H1 (cell line): ENCODE measurements at regions not wholly inside any gene's neighbourhood (a gene's known extent, or its start where the extent isn't known, plus 50 kb on each side); places are given as distances from the start of the nearest gene placed in this dataset.

ENCODE experiments used
- CTCF ChIA-PET: fragments of 300-600 bp; sonication (Branson Sonifier 250); formaldehyde crosslinking; loops from one replicate; lab custom pipeline; 2021; ENCODE audit not compliant: partially characterized antibody; lab: Charles Lee
- POLR2A ChIA-PET: fragments of 300-600 bp; sonication (Branson Sonifier 250); formaldehyde crosslinking; loops from one replicate; lab custom pipeline; 2021; ENCODE audit warnings: inconsistent platforms; ENCODE audit not compliant: partially characterized antibody; lab: Charles Lee
- DNase-seq, 2 experiments: peaks; one replicate each; pipeline versions ENCODE4 v3.0.0 to v3.0.0-alpha.2; 2010 to 2022; ENCODE audit warnings: low spot score in 2 of 2, low read depth in 1 of 2, mixed read lengths in 1 of 2
- FAIRE-seq: peaks from 2 replicates; lab custom pipeline; 2011; peaks lifted over from hg19 to GRCh38; lab: Jason Lieb, UNC
- H2AFZ ChIP-seq: 2 replicates; pipeline ENCODE4 v1.8.1; 2012; ENCODE audit warnings: low read length, inconsistent platforms
- H2AK5ac ChIP-seq: 2 replicates; pipeline ENCODE4 v1.6.1; 2013; ENCODE audit warnings: low read depth, low read length
- H2BK120ac ChIP-seq: replicated peaks from 2 replicates; pipeline ENCODE3; 2013; ENCODE audit warnings: low read depth, low read length, inconsistent platforms
- H2BK12ac ChIP-seq: 2 replicates; pipeline ENCODE4 v1.6.1; 2013; ENCODE audit warnings: low read depth, low read length
- H2BK15ac ChIP-seq: 2 replicates; pipeline ENCODE4 v1.6.1; 2013; ENCODE audit warnings: low read length
- H2BK20ac ChIP-seq: 2 replicates; pipeline ENCODE4 v1.6.1; 2013; ENCODE audit warnings: low read length
- H2BK5ac ChIP-seq: 2 replicates; pipeline ENCODE4 v1.6.1; 2013; ENCODE audit warnings: low read depth, low read length
- H3K14ac ChIP-seq: 2 replicates; pipeline ENCODE4 v1.6.1; 2013; ENCODE audit warnings: inconsistent platforms; ENCODE audit not compliant: insufficient read length
- H3K18ac ChIP-seq: 2 replicates; pipeline ENCODE4 v1.6.1; 2013; ENCODE audit warnings: low read length; ENCODE audit errors: extremely low read depth
- H3K23ac ChIP-seq: 2 replicates; pipeline ENCODE4 v1.6.1; 2013; ENCODE audit warnings: inconsistent platforms; ENCODE audit not compliant: insufficient read length
- H3K23me2 ChIP-seq: 2 replicates; pipeline ENCODE4 v1.6.1; 2013; ENCODE audit warnings: low read depth, low read length
- H3K27ac ChIP-seq: 2 replicates; pipeline ENCODE4 v1.6.1; 2011; ENCODE audit warnings: low read depth, low read length, inconsistent platforms
- H3K27me3 ChIP-seq, 4 experiments: replicated peaks in 1 of 4; 1 replicate in 1 of 4; 2 replicates in 3 of 4; pipeline versions ENCODE4 v1.6.1 to v1.8.1; 2011 to 2013; ENCODE audit warnings: low read length in 3 of 4, mild to moderate bottlenecking in 3 of 4, inconsistent platforms in 2 of 4, mixed read lengths in 2 of 4, moderate library complexity in 1 of 4; ENCODE audit not compliant: control insufficient read depth in 3 of 4, insufficient read depth in 3 of 4; ENCODE audit errors: extremely low read depth in 1 of 4
- H3K36me3 ChIP-seq, 4 experiments: 2 replicates each; pipeline versions ENCODE4 v1.6.1 to v1.8.1; 2011 to 2013; ENCODE audit warnings: mild to moderate bottlenecking in 4 of 4, low read length in 3 of 4, moderate library complexity in 2 of 4, control low read depth in 1 of 4, inconsistent platforms in 1 of 4; ENCODE audit not compliant: insufficient read depth in 4 of 4, control insufficient read depth in 2 of 4
- H3K4ac ChIP-seq: replicated peaks from 2 replicates; pipeline ENCODE3; 2013; ENCODE audit warnings: low read length, low read depth, mixed read lengths, inconsistent platforms; ENCODE audit not compliant: insufficient read length
- H3K4me1 ChIP-seq, 4 experiments: replicated peaks in 1 of 4; 1 replicate in 1 of 4; 2 replicates in 3 of 4; pipeline versions ENCODE4 v1.6.1 to v1.8.1; 2011 to 2013; ENCODE audit warnings: low read length in 3 of 4, inconsistent platforms in 2 of 4, mixed read lengths in 1 of 4; ENCODE audit not compliant: insufficient read depth in 4 of 4, control insufficient read depth in 3 of 4
- H3K4me2 ChIP-seq, 2 experiments: 2 replicates each; pipeline versions ENCODE4 v1.6.1 to v1.8.1; 2011 to 2013; ENCODE audit warnings: low read depth in 2 of 2, low read length in 2 of 2, control low read depth in 1 of 2, inconsistent platforms in 1 of 2, mild to moderate bottlenecking in 1 of 2; ENCODE audit not compliant: insufficient read depth in 1 of 2
- H3K4me3 ChIP-seq, 4 experiments: fragments of 200-600, 300-600 bp in 1 of 4; sonication (generic), shearing (Covaris generic), sonication (Bioruptor Twin) in 1 of 4; 2 replicates each; pipeline versions ENCODE4 v1.5.1 to v1.8.1; 2011 to 2016; ENCODE audit warnings: low read length in 4 of 4, low read depth in 3 of 4, control low read depth in 2 of 4, inconsistent platforms in 2 of 4, mild to moderate bottlenecking in 2 of 4, mixed read lengths in 1 of 4, moderate library complexity in 1 of 4; ENCODE audit not compliant: insufficient read depth in 2 of 4; ENCODE audit errors: extremely low read depth in 1 of 4
- H3K56ac ChIP-seq: replicated peaks from 2 replicates; pipeline ENCODE3; 2013; ENCODE audit warnings: low read depth, mild to moderate bottlenecking, mixed read lengths, low read length, inconsistent platforms; ENCODE audit not compliant: insufficient read length
- H3K79me1 ChIP-seq: 2 replicates; pipeline ENCODE4 v1.6.1; 2013; ENCODE audit warnings: low read depth, low read length, control low read depth
- H3K79me2 ChIP-seq, 2 experiments: 2 replicates each; pipeline versions ENCODE4 v1.6.1 to v1.8.1; 2012 to 2013; ENCODE audit warnings: low read length in 2 of 2, mild to moderate bottlenecking in 2 of 2, inconsistent platforms in 1 of 2; ENCODE audit not compliant: insufficient read depth in 2 of 2, control insufficient read depth in 1 of 2
- H3K9ac ChIP-seq, 4 experiments: replicated peaks in 1 of 4; 1 replicate in 1 of 4; 2 replicates in 3 of 4; pipeline versions ENCODE4 v1.6.1 to v1.8.1; 2011 to 2013; ENCODE audit warnings: low read depth in 3 of 4, low read length in 3 of 4, control low read depth in 2 of 4, mild to moderate bottlenecking in 2 of 4, moderate library complexity in 2 of 4, inconsistent platforms in 1 of 4; ENCODE audit errors: extremely low read depth in 1 of 4
- H3K9me3 ChIP-seq, 2 experiments: 2 replicates each; pipeline versions ENCODE4 v1.6.1 to v1.8.1; 2012 to 2013; ENCODE audit warnings: mild to moderate bottlenecking in 2 of 2, moderate library complexity in 2 of 2, control low read depth in 1 of 2, inconsistent platforms in 1 of 2, low read depth in 1 of 2, low read length in 1 of 2, mixed read lengths in 1 of 2; ENCODE audit not compliant: insufficient read depth in 2 of 2
- H4K20me1 ChIP-seq, 2 experiments: replicated peaks in 1 of 2; 2 replicates each; pipeline versions ENCODE3 to v1.8.1; 2011 to 2013; ENCODE audit warnings: inconsistent platforms in 2 of 2, low read length in 2 of 2, mild to moderate bottlenecking in 1 of 2; ENCODE audit not compliant: insufficient read depth in 2 of 2, control insufficient read depth in 1 of 2
- H4K5ac ChIP-seq: 2 replicates; pipeline ENCODE4 v1.6.1; 2013; ENCODE audit warnings: low read length, low read depth, mixed read lengths, inconsistent platforms; ENCODE audit not compliant: insufficient read length
- H4K8ac ChIP-seq: 2 replicates; pipeline ENCODE4 v1.8.0; 2013; ENCODE audit warnings: mild to moderate bottlenecking, moderate library complexity, low read length, inconsistent platforms; ENCODE audit not compliant: insufficient read depth; ENCODE audit errors: extremely low read depth
- H4K91ac ChIP-seq: replicated peaks from 2 replicates; pipeline ENCODE3; 2013; ENCODE audit warnings: low read length, mixed read lengths, inconsistent platforms; ENCODE audit not compliant: insufficient read length
- BRCA1 ChIP-seq: IDR thresholded peaks from 2 replicates; pipeline ENCODE4 v1.6.1; 2012; ENCODE audit warnings: low read depth, low read length, improper control_type of control experiment
- E2F6 ChIP-seq: IDR thresholded peaks from 2 replicates; pipeline ENCODE4 v1.6.1; 2012; ENCODE audit warnings: inconsistent platforms
- EGR1 ChIP-seq: IDR thresholded peaks from 2 replicates; pipeline ENCODE4 v1.6.1; 2011; ENCODE audit warnings: low read depth, low read length, borderline replicate concordance
- GTF2F1 ChIP-seq: IDR thresholded peaks from 2 replicates; pipeline ENCODE4 v1.6.1; 2012; ENCODE audit warnings: low read depth, low read length, improper control_type of control experiment, borderline replicate concordance
- HDAC2 ChIP-seq, 2 experiments: fragments of 300-600 bp in 1 of 2; sonication (generic) in 1 of 2; IDR thresholded peaks; 2 replicates each; pipeline ENCODE4 v1.6.1; 2011 to 2012; ENCODE audit warnings: low read depth in 2 of 2, low read length in 2 of 2, mild to moderate bottlenecking in 2 of 2, moderate library complexity in 2 of 2, borderline replicate concordance in 1 of 2, inconsistent platforms in 1 of 2
- JUND ChIP-seq: IDR thresholded peaks from 2 replicates; pipeline ENCODE4 v1.6.1; 2011; ENCODE audit warnings: mild to moderate bottlenecking, improper control_type of control experiment, low read length
- KDM1A ChIP-seq: fragments of 200-600, 300-600 bp; sonication (generic); IDR thresholded peaks from 2 replicates; pipeline ENCODE4 v1.7.1; 2016; ENCODE audit warnings: mild to moderate bottlenecking, low read length, borderline replicate concordance
- PHF8 ChIP-seq: fragments of 200-600 bp; sonication (generic); conservative IDR thresholded peaks from 2 replicates; pipeline ENCODE4 v1.7.1; 2012; ENCODE audit warnings: low read depth, mild to moderate bottlenecking, inconsistent platforms, low read length, moderate library complexity
- RAD21 ChIP-seq, 2 experiments: IDR thresholded peaks in 1 of 2; conservative IDR thresholded peaks in 1 of 2; 2 replicates each; pipeline ENCODE4 v1.6.1; 2011; ENCODE audit warnings: low read depth in 2 of 2, low read length in 2 of 2, improper control_type of control experiment in 1 of 2, inconsistent platforms in 1 of 2, mild to moderate bottlenecking in 1 of 2, moderate library complexity in 1 of 2
- SIX5 ChIP-seq: IDR thresholded peaks from 2 replicates; pipeline ENCODE4 v1.6.1; 2011; ENCODE audit warnings: mild to moderate bottlenecking, low read depth, low read length
- SP1 ChIP-seq: IDR thresholded peaks from 2 replicates; pipeline ENCODE4 v1.6.1; 2011; ENCODE audit warnings: low read depth, low read length
- TBP ChIP-seq: IDR thresholded peaks from 2 replicates; pipeline ENCODE4 v1.6.1; 2011; ENCODE audit warnings: low read depth, low read length, improper control_type of control experiment
- TCF12 ChIP-seq: IDR thresholded peaks from 2 replicates; pipeline ENCODE4 v1.6.1; 2011; ENCODE audit warnings: low read depth, mild to moderate bottlenecking, low read length
- WGBS, 2 experiments: shearing (Covaris generic) in 1 of 2; methylation state at CpG; one replicate each; pipeline versions ENCODE4 v1.1.6 to v1.1.7; 2013 to 2015; ENCODE audit warnings: low lambda C conversion rate in 2 of 2, mixed read lengths in 2 of 2, inconsistent platforms in 1 of 2, low coverage in 1 of 2, missing lambda C conversion rate in 1 of 2; ENCODE audit not compliant: insufficient replicate concordance in 2 of 2, insufficient coverage in 1 of 2, insufficient read length in 1 of 2; ENCODE audit errors: extremely low coverage in 1 of 2, missing lambda C conversion rate in 1 of 2; 5-methylcytosine and 5-hydroxymethylcytosine counted together

GRCh38 chr4:86431543-86432116, 71.8 kb upstream of the MAPK10 start:
- no peak overlapping the region for H2AK5ac ChIP-seq
- H3K27ac ChIP-seq = no peak overlapping the region
- no peak for FAIRE-seq
- no peak for TF ChIP-seq RAD21 (IDR thresholded peaks at IDR 0.05 in 1 of 2, conservative IDR thresholded peaks at IDR 0.05 in 1 of 2; ENCODE audit: low read depth in 2 of 2, low read length in 2 of 2)
- no peak for TF ChIP-seq KDM1A
- TF ChIP-seq SIX5 = no peak
- TF ChIP-seq TBP = no peak
- TF ChIP-seq TCF12 = no peak
- TF ChIP-seq E2F6 = no peak
- no peak for TF ChIP-seq SP1
- no peak for TF ChIP-seq GTF2F1
- TF ChIP-seq PHF8 = no peak
- TF ChIP-seq EGR1 = no peak
- TF ChIP-seq JUND = no peak
- no peak for TF ChIP-seq HDAC2 (IDR thresholded peaks at IDR 0.05; ENCODE audit: borderline replicate concordance in 1 of 2, low read depth in 2 of 2, low read length in 2 of 2)
- TF ChIP-seq BRCA1 = no peak

More at GRCh38 chr4:86431543-86432116, 71.8 kb upstream of the MAPK10 start:
- Histone ChIP-seq H3K18ac (peak overlapping the region; percentile 62; the same call in 1 of the 2 replicates), H3K14ac (no peak overlapping the region), H4K5ac (no peak overlapping the region), H2BK15ac (no peak overlapping the region), H3K79me1 (no peaks in the 10 kb centered on the region), H2AFZ (0 out of 2 replicates have a peak overlapping the region, but pooled peaks have one; percentile 56), H2BK5ac (no peak overlapping the region), H3K4me3 (no peak overlapping the region), H2BK20ac (peak overlapping the region; percentile 13; the same call in 1 of the 2 replicates), H2BK120ac (peak overlapping the region; percentile 38), H3K9ac (no peak overlapping the region), H3K9me3 (no peaks in the 10 kb centered on the region), H2BK12ac (peak overlapping the region; percentile 72; the same call in 1 of the 2 replicates), H3K4ac (no peak overlapping the region), H4K8ac (no peak overlapping the region), H3K4me2 (no peak overlapping the region), H3K23me2 (no peaks in the 10 kb centered on the region; the same call in 1 of the 2 replicates), H3K23ac (no peak overlapping the region), H3K79me2 (no peaks in the 10 kb centered on the region), H3K4me1 (peaks cover 0 to 10% (median 5%) of the 10 kb centered on the region in 4 experiments; a peak in 5 of 7 replicates), H3K36me3 (no peaks in the 10 kb centered on the region), H4K20me1 (no peaks in the 10 kb centered on the region), H3K56ac (no peak overlapping the region), H3K27me3 (no peaks in the 10 kb centered on the region), H4K91ac (peak overlapping the region; percentile 73)
- ChIA-PET CTCF (interaction anchor here (1.0 to 1.3 kb wide), 2 partner anchors 12 to 208 kb away, joined by 3 read pairs; no protein-coding TSS in a partner anchor), POLR2A (no interaction called here)
- DNase-seq = no peak
- 95% methylated on average over 6 of the region's 6 CpGs; no CpG with 5 or more reads in 1 of the 2 experiments for WGBS, 2 experiments
